Kidney epithelial cell (primary cell): ENCODE measurements at regions not wholly inside any gene's neighbourhood (a gene's known extent, or its start where the extent isn't known, plus 50 kb on each side); places are given as distances from the start of the nearest gene placed in this dataset.

Source experiments
- DNase-seq: peaks from one replicate; pipeline ENCODE4 v3.0.0-alpha.2; 2010; ENCODE audit warnings: low read depth
- H3K27me3 ChIP-seq: 2 replicates; pipeline ENCODE4 v1.6.0; 2011; ENCODE audit warnings: low read length; ENCODE audit not compliant: control insufficient read depth, insufficient read depth
- H3K36me3 ChIP-seq: 2 replicates; pipeline ENCODE4 v1.5.1; 2011; ENCODE audit warnings: low read length; ENCODE audit not compliant: control insufficient read depth, insufficient read depth
- H3K4me3 ChIP-seq: 2 replicates; pipeline ENCODE4 v1.5.1; 2011; ENCODE audit warnings: low read depth, mild to moderate bottlenecking, control low read depth, low read length
- CTCF ChIP-seq: IDR thresholded peaks from 2 replicates; pipeline ENCODE4 v1.5.1; 2011; ENCODE audit warnings: mild to moderate bottlenecking, moderate library complexity, low read length, control low read depth, inconsistent platforms; ENCODE audit not compliant: insufficient read depth, poor library complexity, severe bottlenecking

DNA sequence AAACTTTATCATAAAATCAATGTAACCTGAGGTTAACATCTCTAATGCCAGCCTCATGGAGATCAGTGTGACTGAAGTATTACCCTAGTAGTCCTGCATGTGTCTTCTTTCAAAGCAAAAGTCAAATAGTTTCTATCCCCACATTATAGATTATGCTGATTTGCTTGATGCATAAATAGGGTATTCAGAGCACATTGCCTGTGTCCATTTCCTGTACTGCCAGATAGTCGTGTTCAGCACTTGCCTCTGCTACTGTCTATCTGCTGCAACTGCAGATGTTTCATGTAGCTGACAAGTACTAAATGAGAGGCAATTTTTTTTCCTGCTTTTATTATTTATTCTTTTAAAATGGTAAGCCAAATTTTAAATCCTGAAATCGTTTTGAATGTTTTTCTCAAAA is 348.7 kb downstream of the CHRM3 start:
- no peaks in the 10 kb centered on the region for H3K36me3 ChIP-seq
- no peaks in the 10 kb centered on the region for H3K27me3 ChIP-seq
- H3K4me3 ChIP-seq = no peak overlapping the region
- no peak for TF ChIP-seq CTCF
- no peak for DNase-seq

DNA sequence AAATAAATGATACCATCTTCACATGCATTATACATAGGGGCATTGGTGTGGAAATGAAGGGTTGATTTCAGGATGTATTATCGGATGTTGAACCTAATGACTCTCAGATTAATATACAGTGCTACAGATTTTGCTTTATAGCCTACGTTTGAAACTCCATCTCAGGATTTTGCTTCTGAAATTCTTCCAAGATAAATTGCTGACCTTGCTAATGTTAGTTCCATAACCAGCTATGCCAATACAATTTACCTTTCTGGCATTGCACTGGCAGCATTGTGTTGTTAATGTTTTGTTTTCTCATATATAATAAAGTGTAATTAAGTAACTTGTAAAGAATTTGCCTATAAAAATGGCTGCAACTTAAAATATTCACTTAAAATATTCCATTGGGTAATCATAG is 350.1 kb downstream of the CHRM3 start:
- Histone ChIP-seq H3K27me3 (no peaks in the 10 kb centered on the region), H3K36me3 (no peaks in the 10 kb centered on the region), H3K4me3 (no peak overlapping the region)
- TF ChIP-seq CTCF = no peak
- DNase-seq = no peak

DNA sequence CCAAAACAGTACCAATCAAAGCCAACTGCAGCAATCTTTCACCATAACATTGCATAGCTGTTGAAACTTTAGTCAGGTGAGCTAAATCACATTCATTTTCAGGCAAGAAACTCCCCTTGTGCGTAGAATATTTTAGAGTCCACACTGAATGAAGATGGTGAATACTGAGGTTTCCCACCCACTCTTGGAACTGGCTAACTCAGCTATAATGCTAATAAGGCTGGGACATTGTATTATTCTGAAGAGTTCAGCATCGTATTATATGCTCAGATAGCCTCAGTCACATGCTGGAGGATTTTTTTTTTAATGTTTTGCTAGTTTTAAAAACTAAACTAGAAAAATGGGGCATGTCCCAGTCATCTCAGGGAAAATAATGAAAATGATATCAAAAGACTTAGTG is 352.3 kb upstream of the FMN2 start:
- no peak for DNase-seq
- Histone ChIP-seq H3K27me3 (no peaks in the 10 kb centered on the region), H3K36me3 (no peaks in the 10 kb centered on the region), H3K4me3 (no peak overlapping the region)
- TF ChIP-seq CTCF = no peak

DNA sequence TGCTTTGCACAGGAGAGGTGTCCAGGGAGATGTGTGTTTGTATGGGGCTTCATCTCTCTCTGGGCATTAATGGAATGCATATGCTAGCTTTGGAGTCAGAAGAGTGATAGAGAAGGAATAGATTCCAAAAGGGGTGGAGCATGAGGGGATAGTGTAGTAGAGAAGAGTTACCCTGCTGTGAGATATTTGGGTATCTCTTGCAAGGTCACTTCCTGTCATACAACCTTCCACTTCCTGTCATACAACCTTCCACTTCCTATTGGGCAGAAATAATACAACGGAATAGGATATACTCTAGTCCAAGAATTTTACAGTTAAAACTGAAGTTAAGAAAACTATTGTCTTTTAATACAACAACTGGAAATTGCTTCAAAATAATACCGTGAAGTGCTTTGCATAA is 351.8 kb upstream of the FMN2 start:
- TF ChIP-seq CTCF = no peak
- no peaks in the 10 kb centered on the region for H3K27me3 ChIP-seq
- H3K36me3 ChIP-seq = no peaks in the 10 kb centered on the region
- DNase-seq = no peak
- no peak overlapping the region for H3K4me3 ChIP-seq

DNA sequence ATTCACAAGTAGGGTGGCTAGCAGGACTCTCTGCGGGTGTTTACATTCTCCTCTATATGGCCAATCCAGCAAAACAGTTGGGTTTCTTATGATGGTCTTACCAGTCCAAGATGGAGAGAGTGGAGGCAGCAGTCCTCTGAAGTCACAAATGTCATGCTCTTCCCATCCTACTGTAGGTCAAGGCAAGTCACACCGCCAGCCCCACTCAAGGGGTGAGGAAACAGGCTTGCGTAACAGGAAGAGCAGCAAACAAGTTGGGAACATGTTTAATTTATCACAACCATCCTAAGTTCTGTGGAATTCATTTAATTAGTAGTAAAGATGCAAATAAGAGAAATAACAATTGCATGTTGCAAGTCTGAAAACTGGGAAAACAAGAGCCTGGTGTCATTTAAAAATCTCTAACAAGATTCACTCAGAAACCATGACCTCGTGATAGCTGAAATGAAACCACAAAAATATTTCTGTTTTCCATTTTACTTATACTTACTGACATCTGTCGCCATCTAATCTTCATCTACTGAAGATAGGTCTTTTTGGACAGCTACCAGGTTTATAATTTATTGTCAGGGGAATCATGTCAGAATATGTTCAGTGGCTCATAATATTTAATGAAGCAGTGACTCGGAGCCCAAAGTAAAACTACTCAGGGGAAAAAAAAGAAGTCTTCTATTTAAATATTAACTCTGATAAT is 349.1 kb upstream of the FMN2 start:
- no peak for TF ChIP-seq CTCF
- no peak for DNase-seq
- no peaks in the 10 kb centered on the region for H3K27me3 ChIP-seq
- no peaks in the 10 kb centered on the region for H3K36me3 ChIP-seq
- H3K4me3 ChIP-seq = no peak overlapping the region

DNA sequence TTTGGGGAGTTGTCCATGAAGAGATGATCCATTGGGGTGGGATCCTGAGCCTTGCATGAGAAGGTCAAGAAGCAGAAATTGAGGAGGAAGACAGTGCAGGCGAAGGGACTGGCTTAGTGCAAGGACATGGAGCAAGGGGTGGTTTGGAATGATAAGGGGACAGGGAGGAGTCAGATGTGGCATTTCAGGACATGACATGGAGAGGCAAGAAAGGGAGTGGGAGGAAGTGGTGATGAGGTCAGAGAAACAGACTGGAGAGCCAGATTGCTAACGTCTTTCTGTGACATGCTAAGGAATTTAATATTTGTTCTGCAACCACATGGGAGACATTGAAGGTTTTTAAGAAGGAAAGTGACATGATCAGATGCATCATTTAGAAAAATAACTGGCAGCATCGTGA is 346.8 kb upstream of the FMN2 start:
- H3K4me3 ChIP-seq = no peak overlapping the region
- no peak for DNase-seq
- H3K36me3 ChIP-seq = no peaks in the 10 kb centered on the region
- TF ChIP-seq CTCF = no peak
- no peaks in the 10 kb centered on the region for H3K27me3 ChIP-seq
